GM23248 (cell line): ENCODE measurements at regions not wholly inside any gene's neighbourhood (a gene's known extent, or its start where the extent isn't known, plus 50 kb on each side); places are given as distances from the start of the nearest gene placed in this dataset.
"Not testable (repeated sequence)": the region's sequence is repeated elsewhere in the genome, so short reads cannot be mapped to it uniquely, and the experiment has no call there.

Source experiments
- DNase-seq: peaks from one replicate; pipeline ENCODE4 v3.0.0-alpha.2; 2015
- H2AFZ ChIP-seq: fragments of 200-600 bp; sonication (generic); 2 replicates; pipeline ENCODE4 v1.6.1; 2016; ENCODE audit warnings: antibody characterized with exemption
- H3F3A ChIP-seq: fragments of 200-600 bp; sonication (generic); 2 replicates; pipeline ENCODE4 v1.6.1; 2016; ENCODE audit warnings: mild to moderate bottlenecking, antibody characterized with exemption, mixed run types; ENCODE audit not compliant: insufficient read depth
- H3K27ac ChIP-seq: fragments of 200-600 bp; sonication (generic); 2 replicates; pipeline ENCODE4 v1.5.1; 2016; ENCODE audit warnings: mild to moderate bottlenecking
- H3K27me3 ChIP-seq: fragments of 200-600 bp; sonication (generic); replicated peaks from 2 replicates; pipeline ENCODE4 v1.6.1; 2016; ENCODE audit warnings: mild to moderate bottlenecking; ENCODE audit not compliant: insufficient read depth
- H3K36me3 ChIP-seq: fragments of 200-600 bp; sonication (generic); 2 replicates; pipeline ENCODE4 v1.6.1; 2016; ENCODE audit warnings: low read depth, mild to moderate bottlenecking
- H3K4me1 ChIP-seq: fragments of 200-600 bp; sonication (generic); 2 replicates; pipeline ENCODE4 v1.6.1; 2016; ENCODE audit warnings: mild to moderate bottlenecking; ENCODE audit not compliant: insufficient read depth
- H3K4me2 ChIP-seq: fragments of 200-600 bp; sonication (generic); one replicate; pipeline ENCODE4 v1.6.1; 2016; ENCODE audit warnings: mild to moderate bottlenecking; ENCODE audit not compliant: unreplicated experiment
- H3K4me3 ChIP-seq: fragments of 200-600 bp; sonication (generic); 2 replicates; pipeline ENCODE4 v1.5.1; 2016; ENCODE audit warnings: mild to moderate bottlenecking
- H3K79me2 ChIP-seq: fragments of 200-600 bp; sonication (generic); 2 replicates; pipeline ENCODE4 v1.6.1; 2016; ENCODE audit warnings: mild to moderate bottlenecking; ENCODE audit not compliant: insufficient read depth
- H3K9ac ChIP-seq: fragments of 200-600 bp; sonication (generic); 2 replicates; pipeline ENCODE4 v1.6.1; 2016; ENCODE audit warnings: mild to moderate bottlenecking
- H3K9me2 ChIP-seq: fragments of 200-600 bp; sonication (generic); 2 replicates; pipeline ENCODE4 v1.6.1; 2016; ENCODE audit warnings: mixed run types, mild to moderate bottlenecking, moderate library complexity; ENCODE audit not compliant: insufficient read depth
- H3K9me3 ChIP-seq: fragments of 200-600 bp; sonication (generic); one replicate; pipeline ENCODE4 v1.6.1; 2017; ENCODE audit warnings: low read depth
- H4K20me1 ChIP-seq: fragments of 200-600 bp; sonication (generic); 2 replicates; pipeline ENCODE4 v1.6.0; 2016; ENCODE audit not compliant: insufficient read depth
- EZH2 ChIP-seq: fragments of 200-600 bp; sonication (generic); IDR thresholded peaks from 2 replicates; pipeline ENCODE4 v1.6.1; 2018; ENCODE audit warnings: antibody characterized with exemption, mild to moderate bottlenecking; ENCODE audit not compliant: insufficient read depth, poor library complexity, severe bottlenecking
- EZH2phosphoT487 ChIP-seq: fragments of 200-600 bp; sonication (generic); IDR thresholded peaks from 2 replicates; pipeline ENCODE4 v1.6.1; 2018; ENCODE audit warnings: antibody characterized with exemption, moderate library complexity, mild to moderate bottlenecking, low read depth; ENCODE audit not compliant: insufficient read depth
- WGBS, 2 experiments: methylation state at CpG; one replicate each; pipeline ENCODE4 v1.1.6; 2015 to 2017; ENCODE audit warnings: low lambda C conversion rate in 2 of 2, low coverage in 1 of 2; ENCODE audit errors: missing lambda C conversion rate in 2 of 2; 5-methylcytosine and 5-hydroxymethylcytosine counted together
- in situ Hi-C: fragments of 300-500 bp; cut with MboI; formaldehyde crosslinking; loops from 2 replicates; pipeline ENCODE4 v1.15.0; 2020

- in situ Hi-C loops: no loop called here
- Histone ChIP-seq H3K79me2 (no peaks in the 10 kb centered on the region), H3K4me1 (no peaks in the 10 kb centered on the region), H3K9ac (no peak overlapping the region), H3K27ac (no peak overlapping the region), H3K4me2 (no peak overlapping the region), H3K27me3 (no peaks in the 10 kb centered on the region), H3K9me3 (no peaks in the 10 kb centered on the region), H3K4me3 (no peak overlapping the region), H3F3A (no peaks in the 10 kb centered on the region), H3K9me2 (no peaks in the 10 kb centered on the region), H4K20me1 (no peaks in the 10 kb centered on the region), H3K36me3 (no peaks in the 10 kb centered on the region), H2AFZ (no peak overlapping the region)
- WGBS, 2 experiments: 29 to 37% methylated on average over 2 of the region's 2 CpGs
- no peak for DNase-seq
- TF ChIP-seq EZH2 (no peak), EZH2phosphoT487 (no peak)
Observed at GRCh38 chr11:96865020-96865419, 475.2 kb downstream of the JRKL start.

- TF ChIP-seq EZH2 (no peak), EZH2phosphoT487 (no peak)
- in situ Hi-C loops: no loop called here
- Histone ChIP-seq H3K9me3 (no peaks in the 10 kb centered on the region), H2AFZ (no peak overlapping the region), H3K4me1 (no peaks in the 10 kb centered on the region), H4K20me1 (no peaks in the 10 kb centered on the region), H3K27me3 (no peaks in the 10 kb centered on the region), H3K36me3 (no peaks in the 10 kb centered on the region), H3K9me2 (no peaks in the 10 kb centered on the region), H3F3A (no peaks in the 10 kb centered on the region), H3K27ac (no peak overlapping the region), H3K4me2 (no peak overlapping the region), H3K79me2 (no peaks in the 10 kb centered on the region), H3K9ac (no peak overlapping the region), H3K4me3 (no peak overlapping the region)
- DNase-seq: peak; percentile 64
Observed at GRCh38 chr11:96869207-96869606, 479.4 kb downstream of the JRKL start.

- in situ Hi-C loops: no loop called here
- DNase-seq: peak; percentile 20
Observed at GRCh38 chr11:96875712-96876111, 485.9 kb downstream of the JRKL start.

GRCh38 chr11:96878299-96879051, 488.7 kb downstream of the JRKL start:
- Histone ChIP-seq H3K27me3 (no peaks in the 10 kb centered on the region), H3K79me2 (no peaks in the 10 kb centered on the region), H3K4me2 (no peak overlapping the region), H3K9me2 (no peaks in the 10 kb centered on the region), H3K4me1 (no peaks in the 10 kb centered on the region), H3K36me3 (no peaks in the 10 kb centered on the region), H4K20me1 (no peaks in the 10 kb centered on the region), H3K9me3 (no peaks in the 10 kb centered on the region), H3F3A (no peaks in the 10 kb centered on the region), H3K4me3 (no peak overlapping the region), H2AFZ (no peak overlapping the region), H3K27ac (no peak overlapping the region), H3K9ac (no peak overlapping the region)
- no peak for TF ChIP-seq EZH2
- in situ Hi-C loops: no loop called here
- WGBS, 2 experiments: 49 to 53% methylated on average over 6 of the region's 6 CpGs
- no peak for DNase-seq

More at GRCh38 chr11:96875712-96876111, 485.9 kb downstream of the JRKL start:
- no peak overlapping the region for H3K4me3 ChIP-seq
- H4K20me1 ChIP-seq: no peaks in the 10 kb centered on the region
- no peaks in the 10 kb centered on the region for H3K9me2 ChIP-seq
- no peak overlapping the region for H3K9ac ChIP-seq
- H3K27me3 ChIP-seq: no peaks in the 10 kb centered on the region
- no peak overlapping the region for H2AFZ ChIP-seq
- H3K9me3 ChIP-seq: no peaks in the 10 kb centered on the region
- no peaks in the 10 kb centered on the region for H3K79me2 ChIP-seq
- no peaks in the 10 kb centered on the region for H3K4me1 ChIP-seq
- no peak overlapping the region for H3K27ac ChIP-seq
- TF ChIP-seq EZH2 (no peak), EZH2phosphoT487 (no peak)
- H3K36me3 ChIP-seq: no peaks in the 10 kb centered on the region
- no peaks in the 10 kb centered on the region for H3F3A ChIP-seq
- WGBS, 2 experiments: 6 to 7% methylated on average over 4 of the region's 4 CpGs
- no peak overlapping the region for H3K4me2 ChIP-seq

- not testable (repeated sequence) for H4K20me1 ChIP-seq
- 24 to 36% methylated on average over 2 of the region's 2 CpGs for WGBS, 2 experiments
Observed at GRCh38 chr11:96882622-96883021, 492.8 kb downstream of the JRKL start.

More at GRCh38 chr11:96882622-96883021, 492.8 kb downstream of the JRKL start:
- H3K36me3 ChIP-seq, H3K79me2 ChIP-seq, H3K4me2 ChIP-seq, H3F3A ChIP-seq, H3K27me3 ChIP-seq, H3K9ac ChIP-seq, H3K4me1 ChIP-seq, DNase-seq, in situ Hi-C loops, H3K27ac ChIP-seq, H3K9me2 ChIP-seq, H3K9me3 ChIP-seq, H3K4me3 ChIP-seq, H2AFZ ChIP-seq: not testable (repeated sequence)
